HG03045 (cell line): ENCODE measurements at regions not wholly inside any gene's neighbourhood (a gene's known extent, or its start where the extent isn't known, plus 50 kb on each side); places are given as distances from the start of the nearest gene placed in this dataset.
"Not testable (repeated sequence)": the region's sequence is repeated elsewhere in the genome, so short reads cannot be mapped to it uniquely, and the experiment has no call there.

Experiments used
- ATAC-seq: cut with Tn5 transposase; IDR thresholded peaks from one replicate; pipeline ENCODE4 v1.9.1; 2021; ENCODE audit warnings: mild to moderate bottlenecking, moderate library complexity; ENCODE audit not compliant: unreplicated experiment

- ATAC-seq: no peak
Observed at GRCh38 chr12:20099395-20100183, 268.7 kb upstream of the PDE3A start.

DNA sequence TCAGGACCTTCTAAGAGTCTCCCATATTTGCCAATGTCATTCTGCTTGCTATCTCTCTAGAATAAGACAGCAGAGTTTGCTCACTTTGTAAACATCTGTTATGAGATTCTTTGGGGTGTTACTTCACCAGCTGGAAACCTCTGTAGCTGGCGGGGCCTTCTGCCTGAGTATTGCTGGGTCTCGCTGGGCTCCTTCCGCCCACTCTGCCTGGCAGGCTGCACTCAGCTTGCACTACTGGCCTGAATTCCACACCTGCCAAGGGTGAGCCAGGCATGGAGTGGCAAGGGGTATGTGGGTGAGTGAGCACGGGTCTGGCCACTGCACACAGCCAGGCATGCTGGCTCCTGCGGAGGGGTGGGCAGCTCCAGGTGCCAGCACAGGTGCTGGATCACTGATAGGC, 267.3 kb upstream of the PDE3A start:
- no peak for ATAC-seq

- no peak for ATAC-seq
Observed at GRCh38 chr12:20105943-20106342, 262.4 kb upstream of the PDE3A start.

DNA sequence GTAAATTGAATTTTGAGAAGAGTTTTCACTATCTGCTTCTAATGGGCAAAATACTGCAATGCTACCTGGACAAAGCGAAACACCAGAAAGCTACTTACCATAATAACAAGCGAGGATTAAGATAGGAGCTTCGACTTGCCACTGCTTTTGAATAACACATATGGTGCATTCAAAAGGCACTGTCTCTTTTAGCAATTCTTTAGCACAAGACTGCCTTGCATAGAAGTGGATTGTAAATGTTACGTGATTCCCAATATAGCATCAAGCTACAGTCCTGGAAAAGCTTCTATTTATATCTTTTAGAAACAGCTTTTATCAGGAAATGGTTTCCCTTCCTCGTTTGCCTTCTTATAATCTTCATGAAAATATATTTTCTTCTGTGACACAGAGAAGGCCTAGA, 258.7 kb upstream of the PDE3A start:
- ATAC-seq: no peak

- ATAC-seq: not testable (repeated sequence)
Observed at GRCh38 chr12:20115371-20115770, 253.0 kb upstream of the PDE3A start.

DNA sequence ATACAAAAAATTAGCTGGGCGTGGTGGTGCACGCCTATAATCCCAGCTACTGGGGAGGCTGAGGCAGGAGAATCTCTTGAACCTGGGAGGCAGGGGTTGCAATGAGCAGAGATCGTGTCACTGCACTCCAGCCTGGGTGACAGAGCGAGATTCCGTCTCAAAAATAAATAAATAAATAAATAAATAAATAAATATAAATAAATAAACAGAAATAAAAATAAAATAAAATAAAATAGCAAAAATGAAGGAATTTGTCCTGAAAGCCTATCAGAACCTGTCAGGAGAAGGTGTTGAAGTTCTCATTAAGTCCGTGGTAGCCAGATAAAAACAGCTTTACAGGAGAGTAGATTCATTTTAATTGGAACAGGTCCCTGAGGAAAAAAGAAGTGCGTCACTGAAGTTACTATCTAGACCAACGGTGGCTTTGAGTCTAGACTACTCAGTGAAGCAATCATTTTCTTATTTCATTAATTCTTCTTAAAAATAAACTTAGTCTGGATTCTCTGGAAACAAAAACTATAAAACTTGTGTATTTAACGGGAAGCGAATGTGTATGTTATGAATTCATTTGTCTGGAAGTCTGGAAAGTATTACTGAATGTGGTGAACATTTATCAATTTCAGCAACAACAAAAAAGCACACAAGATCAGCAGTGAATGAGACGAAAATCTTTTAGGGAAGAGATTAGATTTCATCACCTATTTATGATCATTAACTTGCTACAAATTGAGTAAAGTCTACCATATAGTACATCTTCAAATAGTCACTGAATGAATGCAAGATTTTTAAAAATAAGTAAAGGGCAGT, 248.5 kb upstream of the PDE3A start:
- no peak for ATAC-seq

GRCh38 chr12:20120403-20120725, 248.0 kb upstream of the PDE3A start:
- no peak for ATAC-seq

- no peak for ATAC-seq
Observed at GRCh38 chr12:20122274-20122673, 246.1 kb upstream of the PDE3A start.

GRCh38 chr12:20123465-20123864, 244.9 kb upstream of the PDE3A start:
- ATAC-seq: no peak

- ATAC-seq: no peak
Observed at GRCh38 chr12:20125276-20125798, 243.0 kb upstream of the PDE3A start.

DNA sequence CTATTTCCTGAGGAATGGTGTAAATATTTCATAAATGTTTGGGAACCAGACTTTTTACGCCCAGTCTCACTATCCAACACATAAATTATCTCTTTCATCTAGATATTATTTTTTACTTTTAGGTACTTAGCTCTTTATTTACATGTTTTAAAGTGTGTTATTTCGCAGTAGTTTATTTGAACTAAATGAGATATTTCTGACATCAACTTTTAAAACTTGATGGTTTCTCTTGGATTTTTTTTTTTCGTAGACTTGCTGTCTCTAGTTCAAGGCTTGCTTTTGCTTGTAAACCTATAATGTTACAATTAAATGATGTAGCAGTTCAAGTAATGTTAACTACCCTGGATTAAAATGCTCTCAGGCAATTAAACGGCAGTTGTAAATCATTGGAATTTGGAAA, 241.7 kb upstream of the PDE3A start:
- no peak for ATAC-seq

DNA sequence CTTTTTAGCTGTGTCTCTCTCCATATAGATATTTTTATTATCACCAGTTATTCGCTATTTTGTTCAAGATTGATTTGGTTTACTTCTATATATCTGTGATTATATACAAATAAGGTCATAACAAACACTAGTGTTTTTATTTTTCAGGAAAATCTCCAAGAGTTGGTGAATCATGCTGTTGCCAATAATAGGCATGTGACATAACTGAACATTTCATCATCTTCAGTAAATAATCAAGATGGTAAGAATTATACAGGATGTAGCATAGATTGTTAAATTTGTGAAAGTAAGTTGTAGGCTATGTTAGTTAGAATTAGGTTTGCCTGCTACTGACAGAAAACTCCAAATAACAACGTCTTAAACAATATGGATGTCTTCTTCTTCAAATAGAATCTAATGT, 240.9 kb upstream of the PDE3A start:
- no peak for ATAC-seq

DNA sequence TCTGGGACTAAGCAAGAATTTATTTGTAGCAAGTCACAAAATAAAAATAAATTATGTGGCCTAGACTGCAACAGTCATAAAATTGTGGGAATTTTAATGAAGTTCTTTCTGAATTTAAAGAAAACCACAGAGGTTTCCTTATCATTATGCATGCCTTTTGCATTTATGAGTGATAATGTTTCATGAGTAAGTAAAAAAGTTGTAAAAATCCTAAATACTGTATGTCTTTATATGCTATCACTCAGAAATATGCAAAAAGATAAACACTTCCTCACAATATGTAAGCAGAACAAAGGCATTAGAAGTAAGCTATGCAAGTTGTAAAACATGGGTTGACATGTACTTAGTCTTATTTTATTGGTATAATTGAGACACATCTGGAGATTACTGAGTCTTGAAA, 239.4 kb upstream of the PDE3A start:
- no peak for ATAC-seq

- no peak for ATAC-seq
Observed at GRCh38 chr12:20132818-20133217, 235.5 kb upstream of the PDE3A start.

DNA sequence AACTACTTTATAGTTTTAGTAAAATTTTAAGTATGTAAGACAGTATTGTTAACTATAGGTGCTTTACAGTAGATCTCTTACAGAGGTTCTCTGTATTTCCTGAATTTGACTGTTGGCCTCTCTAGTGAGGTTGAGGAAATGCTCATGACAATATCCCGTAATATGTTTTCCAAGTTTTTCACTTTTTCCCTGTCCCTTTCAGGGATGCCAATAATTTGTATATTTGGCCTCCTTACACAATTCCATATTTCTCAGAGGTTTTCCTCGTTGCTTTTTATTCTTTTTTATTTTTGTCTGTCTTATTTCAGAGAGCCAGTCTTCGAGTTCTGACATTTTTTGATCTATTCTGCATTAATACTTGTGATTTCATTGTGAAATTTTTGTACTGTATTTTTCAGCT, 233.7 kb upstream of the PDE3A start:
- ATAC-seq: no peak

- ATAC-seq: no peak
Observed at GRCh38 chr12:20140751-20141150, 227.6 kb upstream of the PDE3A start.

- ATAC-seq: no peak
Observed at GRCh38 chr12:20142316-20142715, 226.0 kb upstream of the PDE3A start.

GRCh38 chr12:20142956-20143355, 225.4 kb upstream of the PDE3A start:
- ATAC-seq: no peak

DNA sequence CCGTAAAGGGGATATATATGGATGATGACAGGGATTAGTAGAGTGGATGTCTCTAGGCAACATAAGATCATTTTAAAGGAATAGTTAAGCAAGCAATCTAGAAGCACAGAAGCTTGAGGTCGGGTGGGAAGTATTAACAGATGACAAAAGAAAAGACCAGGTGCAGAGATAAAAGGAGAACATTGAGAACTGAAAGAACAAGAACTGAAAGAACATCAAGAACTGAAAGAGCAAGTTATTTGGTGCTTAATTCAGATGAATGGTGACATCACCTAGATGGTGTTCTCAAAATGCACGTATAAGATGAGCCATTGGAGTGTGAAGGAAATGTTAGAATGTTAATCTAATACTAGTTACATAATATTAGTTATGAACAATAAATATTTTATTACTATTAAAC, 224.0 kb upstream of the PDE3A start:
- no peak for ATAC-seq

DNA sequence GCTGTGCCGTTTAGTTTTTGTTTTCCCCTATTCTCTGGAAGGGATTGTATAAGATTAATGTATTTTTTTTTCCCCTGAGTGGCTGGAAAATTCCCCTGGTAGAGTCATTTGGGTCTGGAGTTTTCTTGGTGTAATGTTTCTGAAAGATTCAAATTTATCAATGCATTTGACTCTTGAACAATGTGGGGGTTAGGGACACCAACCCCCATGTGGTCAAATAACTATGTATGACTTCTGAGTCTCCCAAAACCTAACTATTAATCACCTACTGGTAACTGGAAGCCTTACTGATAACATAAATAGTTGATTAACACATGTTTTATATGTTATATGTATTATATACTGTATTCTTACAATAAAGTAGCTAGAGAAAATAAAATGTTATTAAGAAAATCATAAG, 220.1 kb upstream of the PDE3A start:
- ATAC-seq: no peak

GRCh38 chr12:20150835-20151422, 217.4 kb upstream of the PDE3A start:
- no peak for ATAC-seq

DNA sequence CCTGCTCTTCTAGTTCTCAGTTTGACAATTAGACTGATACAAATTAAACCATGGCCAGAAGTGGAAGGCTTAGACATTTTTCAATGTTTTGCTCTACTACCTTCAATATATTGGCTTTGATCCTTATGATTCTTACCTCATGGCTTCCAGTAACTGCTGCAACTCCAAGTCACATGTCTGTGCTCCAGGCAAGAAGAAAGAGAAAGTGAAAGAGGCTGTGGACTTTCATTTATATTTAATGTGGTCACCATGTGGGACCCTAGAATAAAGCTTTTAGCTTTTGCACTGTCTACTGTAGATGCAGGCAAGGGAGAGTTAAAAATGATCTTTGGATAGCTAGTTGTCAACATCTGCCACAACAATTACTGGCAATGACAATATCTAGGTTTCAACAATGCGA, 214.3 kb upstream of the PDE3A start:
- ATAC-seq: no peak
